OCI-LY7 (cell line): ENCODE measurements at regions not wholly inside any gene's neighbourhood (a gene's known extent, or its start where the extent isn't known, plus 50 kb on each side); places are given as distances from the start of the nearest gene placed in this dataset.

Experiments
- EZH2phosphoT487 ChIP-seq: fragments of 200-600 bp; sonication (generic); IDR thresholded peaks from 2 replicates; pipeline ENCODE4 v1.6.1; 2018; ENCODE audit warnings: low read depth, borderline replicate concordance, mild to moderate bottlenecking, mixed run types, antibody characterized with exemption, low read length, moderate library complexity, mixed read lengths
- TF ChIP-seq, protein P1 (sequence below): fragments of 200-600 bp; sonication (generic); conservative IDR thresholded peaks from 2 replicates; pipeline ENCODE4 v1.5.1; 2014; ENCODE audit warnings: mild to moderate bottlenecking, antibody characterized with exemption, low read length, moderate library complexity, mixed read lengths

DNA sequence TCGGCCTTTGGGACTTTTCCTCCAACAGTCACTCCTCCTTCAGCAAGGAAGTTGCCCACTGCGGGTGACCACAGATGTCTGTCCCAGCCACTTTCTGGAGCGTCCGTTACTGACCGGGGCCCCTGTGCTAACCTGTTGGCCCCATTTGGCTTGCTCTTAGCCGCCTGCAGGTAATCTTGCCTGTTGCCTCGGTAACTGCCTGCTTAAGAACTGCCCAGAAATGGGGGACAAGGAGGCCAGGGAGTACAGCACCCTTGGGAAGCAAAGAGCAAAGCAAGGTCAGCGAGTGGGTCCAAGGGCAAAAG lies 338.8 kb upstream of the SFSWAP start:
- TF ChIP-seq, protein P1, sequence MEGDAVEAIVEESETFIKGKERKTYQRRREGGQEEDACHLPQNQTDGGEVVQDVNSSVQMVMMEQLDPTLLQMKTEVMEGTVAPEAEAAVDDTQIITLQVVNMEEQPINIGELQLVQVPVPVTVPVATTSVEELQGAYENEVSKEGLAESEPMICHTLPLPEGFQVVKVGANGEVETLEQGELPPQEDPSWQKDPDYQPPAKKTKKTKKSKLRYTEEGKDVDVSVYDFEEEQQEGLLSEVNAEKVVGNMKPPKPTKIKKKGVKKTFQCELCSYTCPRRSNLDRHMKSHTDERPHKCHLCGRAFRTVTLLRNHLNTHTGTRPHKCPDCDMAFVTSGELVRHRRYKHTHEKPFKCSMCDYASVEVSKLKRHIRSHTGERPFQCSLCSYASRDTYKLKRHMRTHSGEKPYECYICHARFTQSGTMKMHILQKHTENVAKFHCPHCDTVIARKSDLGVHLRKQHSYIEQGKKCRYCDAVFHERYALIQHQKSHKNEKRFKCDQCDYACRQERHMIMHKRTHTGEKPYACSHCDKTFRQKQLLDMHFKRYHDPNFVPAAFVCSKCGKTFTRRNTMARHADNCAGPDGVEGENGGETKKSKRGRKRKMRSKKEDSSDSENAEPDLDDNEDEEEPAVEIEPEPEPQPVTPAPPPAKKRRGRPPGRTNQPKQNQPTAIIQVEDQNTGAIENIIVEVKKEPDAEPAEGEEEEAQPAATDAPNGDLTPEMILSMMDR, result no peak
- TF ChIP-seq EZH2phosphoT487, result no peak
